PC-9 (cell line): ENCODE measurements at regions not wholly inside any gene's neighbourhood (a gene's known extent, or its start where the extent isn't known, plus 50 kb on each side); places are given as distances from the start of the nearest gene placed in this dataset.

Experiments
- BruUV-seq: library from RNA; stranded (reverse); fragments of 400-500 nt; replicated peaks from 2 replicates; lab custom pipeline; 2021; lab: Mats Ljungman, UMichigan
- CTCF ChIA-PET: fragments of 300-600 bp; sonication (Branson Sonifier 250); formaldehyde crosslinking; loops from one replicate; lab custom pipeline; 2022; ENCODE audit warnings: antibody characterized with exemption; lab: Charles Lee
- POLR2A ChIA-PET: fragments of 300-600 bp; sonication (Branson Sonifier 250); formaldehyde crosslinking; loops from one replicate; lab custom pipeline; 2022; ENCODE audit warnings: antibody characterized with exemption; ENCODE audit not compliant: unreplicated experiment; lab: Charles Lee
- DNase-seq, 2 experiments: peaks; one replicate each; pipeline versions ENCODE4 v3.0.0 to v3.0.0-alpha.2; 2015 to 2022; ENCODE audit warnings: mixed read lengths in 1 of 2
- H2AFZ ChIP-seq: fragments of 200-600 bp; sonication (generic); 2 replicates; pipeline ENCODE4 v1.8.1; 2017; ENCODE audit warnings: antibody characterized with exemption
- H3F3A ChIP-seq: fragments of 200-600 bp; sonication (generic); 2 replicates; pipeline ENCODE4 v1.8.1; 2017; ENCODE audit warnings: antibody characterized with exemption, mild to moderate bottlenecking, low read depth; ENCODE audit not compliant: insufficient read depth
- H3K27ac ChIP-seq: fragments of 200-600 bp; sonication (generic); 2 replicates; pipeline ENCODE4 v1.6.1; 2016; ENCODE audit warnings: mixed run types
- H3K27me3 ChIP-seq: fragments of 200-600 bp; sonication (generic); 2 replicates; pipeline ENCODE4 v1.6.1; 2016; ENCODE audit warnings: low read depth, mixed run types; ENCODE audit not compliant: insufficient read depth
- H3K36me3 ChIP-seq: fragments of 200-600 bp; sonication (generic); 2 replicates; pipeline ENCODE4 v1.6.1; 2016; ENCODE audit warnings: low read depth, mixed run types
- H3K4me1 ChIP-seq: fragments of 200-600 bp; sonication (generic); replicated peaks from 2 replicates; pipeline ENCODE4 v1.6.1; 2016; ENCODE audit warnings: mixed run types; ENCODE audit not compliant: insufficient read depth
- H3K4me2 ChIP-seq: fragments of 200-600 bp; sonication (generic); 2 replicates; pipeline ENCODE4 v1.6.1; 2017; ENCODE audit warnings: mixed run types
- H3K4me3 ChIP-seq: fragments of 200-600 bp; sonication (generic); 2 replicates; pipeline ENCODE4 v1.6.1; 2016; ENCODE audit warnings: mixed run types
- H3K79me2 ChIP-seq: fragments of 200-600 bp; sonication (generic); 2 replicates; pipeline ENCODE4 v1.6.1; 2017; ENCODE audit warnings: low read depth, mixed run types
- H3K9me2 ChIP-seq: fragments of 200-600 bp; sonication (generic); 2 replicates; pipeline ENCODE4 v1.8.1; 2017; ENCODE audit warnings: mild to moderate bottlenecking; ENCODE audit not compliant: insufficient read depth
- H3K9me3 ChIP-seq: fragments of 200-600 bp; sonication (generic); 2 replicates; pipeline ENCODE4 v1.8.1; 2016; ENCODE audit warnings: low read depth; ENCODE audit not compliant: insufficient read depth
- H4K20me1 ChIP-seq: fragments of 200-600 bp; sonication (generic); 2 replicates; pipeline ENCODE4 v1.8.1; 2017; ENCODE audit not compliant: insufficient read depth
- CTCF ChIP-seq: fragments of 200-600 bp; sonication (generic); conservative IDR thresholded peaks from 2 replicates; pipeline ENCODE4 v1.6.1; 2017; ENCODE audit warnings: mixed run types, antibody characterized with exemption, mild to moderate bottlenecking, moderate library complexity
- EZH2 ChIP-seq: fragments of 200-600 bp; sonication (generic); IDR thresholded peaks from 2 replicates; pipeline ENCODE4 v1.8.0; 2017; ENCODE audit warnings: antibody characterized with exemption, low read depth
- intact Hi-C: fragments of 100-400 bp; cut with micrococcal nuclease; formaldehyde crosslinking; loops from one replicate; pipeline ENCODE4 v1.10.0; 2022; ENCODE audit not compliant: unreplicated experiment

GRCh38 chr6:11833626-11834592 lies 55.3 kb upstream of the ADTRP start:
- H3K27me3 ChIP-seq = no peaks in the 10 kb centered on the region
- no peaks in the 10 kb centered on the region for H3F3A ChIP-seq
- H3K36me3 ChIP-seq = no peaks in the 10 kb centered on the region
- no peak overlapping the region for H3K4me3 ChIP-seq
- H3K9me3 ChIP-seq = no peaks in the 10 kb centered on the region; the same call in 1 of the 2 replicates
- intact Hi-C loops = no loop called here
- no peak overlapping the region for H3K27ac ChIP-seq
- BruUV-seq = no TSS peak
- CTCF ChIA-PET = interaction anchor here (0.7 kb wide), 1 partner anchor 247 kb away, joined by 3 read pairs; no protein-coding TSS in a partner anchor
- no peak overlapping the region for H3K4me2 ChIP-seq
- no peaks in the 10 kb centered on the region for H4K20me1 ChIP-seq
- POLR2A ChIA-PET = no interaction called here
- H3K79me2 ChIP-seq = no peaks in the 10 kb centered on the region
- no peaks in the 10 kb centered on the region; the same call in 1 of the 2 replicates for H3K9me2 ChIP-seq
- peaks cover 11% of the 10 kb centered on the region; the same call in 1 of the 2 replicates for H3K4me1 ChIP-seq
- TF ChIP-seq EZH2 (no peak), CTCF (no peak)
- H2AFZ ChIP-seq = no peak overlapping the region
- no peak for DNase-seq

GRCh38 chr6:11831653-11832052 lies 53.0 kb upstream of the ADTRP start:
- no peaks in the 10 kb centered on the region for H4K20me1 ChIP-seq
- H3K27me3 ChIP-seq = no peaks in the 10 kb centered on the region
- POLR2A ChIA-PET = no interaction called here
- H3K4me1 ChIP-seq = peaks cover 11% of the 10 kb centered on the region; the same call in 1 of the 2 replicates
- H3F3A ChIP-seq = no peaks in the 10 kb centered on the region
- no peaks in the 10 kb centered on the region for H3K36me3 ChIP-seq
- H2AFZ ChIP-seq = no peak overlapping the region
- no peak overlapping the region for H3K27ac ChIP-seq
- no peak for DNase-seq
- TF ChIP-seq EZH2 (no peak), CTCF (no peak)
- no peaks in the 10 kb centered on the region for H3K79me2 ChIP-seq
- H3K9me3 ChIP-seq = no peaks in the 10 kb centered on the region
- H3K9me2 ChIP-seq = no peaks in the 10 kb centered on the region; the same call in 1 of the 2 replicates
- no peak overlapping the region for H3K4me2 ChIP-seq
- intact Hi-C loops = no loop called here
- H3K4me3 ChIP-seq = no peak overlapping the region
- no TSS peak for BruUV-seq
- CTCF ChIA-PET = no interaction called here

- Histone ChIP-seq H3F3A (no peaks in the 10 kb centered on the region), H3K79me2 (no peaks in the 10 kb centered on the region), H3K27me3 (no peaks in the 10 kb centered on the region), H3K27ac (no peak overlapping the region), H3K36me3 (no peaks in the 10 kb centered on the region), H3K9me3 (no peaks in the 10 kb centered on the region), H3K4me3 (no peak overlapping the region), H4K20me1 (no peaks in the 10 kb centered on the region), H3K4me2 (no peak overlapping the region), H2AFZ (no peak overlapping the region), H3K9me2 (no peaks in the 10 kb centered on the region; the same call in 1 of the 2 replicates), H3K4me1 (peaks cover 6% of the 10 kb centered on the region; the same call in 1 of the 2 replicates)
- intact Hi-C loops = no loop called here
- POLR2A ChIA-PET = no interaction called here
- DNase-seq = no peak
- BruUV-seq = no TSS peak
- no peak for TF ChIP-seq CTCF
- CTCF ChIA-PET = no interaction called here
Measured at GRCh38 chr6:11830520-11830919, 51.9 kb upstream of the ADTRP start.
